ENCODE measurements at regions not wholly inside any gene's neighbourhood (a gene's known extent, or its start where the extent isn't known, plus 50 kb on each side); places are given as distances from the start of the nearest gene placed in this dataset.

DNA sequence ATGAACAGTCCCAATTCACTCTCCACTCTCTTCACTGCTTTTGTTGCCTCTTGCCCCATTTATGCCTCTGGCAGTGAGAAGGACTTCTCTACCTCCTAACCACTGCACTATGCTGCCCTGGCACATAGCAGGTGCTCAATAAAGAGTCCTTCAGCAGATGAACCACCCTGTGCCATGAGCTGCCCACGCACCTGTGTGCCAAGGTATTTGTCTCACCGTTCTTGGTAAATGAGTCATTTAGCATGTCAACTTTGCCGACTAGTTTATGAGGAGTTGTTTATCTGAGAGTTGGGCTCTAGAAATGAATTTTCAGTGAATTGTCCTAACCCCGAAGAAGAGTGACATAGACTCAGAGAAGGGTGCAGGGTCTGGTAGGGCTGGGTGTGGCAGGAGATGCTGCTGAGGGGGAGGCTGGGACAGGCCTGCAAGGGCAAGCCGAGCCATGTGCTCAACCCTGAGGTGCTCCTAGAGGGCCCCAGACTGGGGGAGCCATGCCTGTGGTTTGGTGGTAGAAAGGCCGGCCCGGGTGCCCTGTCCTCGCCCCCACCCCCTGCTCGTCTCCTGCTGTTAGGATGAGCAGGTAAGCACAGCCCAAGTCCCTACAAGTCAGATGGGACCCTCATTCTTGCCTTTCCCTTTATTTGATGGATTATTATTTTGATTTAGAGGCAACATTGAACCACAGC, 654.5 kb downstream of the MATN1 start:
- TF ChIP-seq, protein P1, sequence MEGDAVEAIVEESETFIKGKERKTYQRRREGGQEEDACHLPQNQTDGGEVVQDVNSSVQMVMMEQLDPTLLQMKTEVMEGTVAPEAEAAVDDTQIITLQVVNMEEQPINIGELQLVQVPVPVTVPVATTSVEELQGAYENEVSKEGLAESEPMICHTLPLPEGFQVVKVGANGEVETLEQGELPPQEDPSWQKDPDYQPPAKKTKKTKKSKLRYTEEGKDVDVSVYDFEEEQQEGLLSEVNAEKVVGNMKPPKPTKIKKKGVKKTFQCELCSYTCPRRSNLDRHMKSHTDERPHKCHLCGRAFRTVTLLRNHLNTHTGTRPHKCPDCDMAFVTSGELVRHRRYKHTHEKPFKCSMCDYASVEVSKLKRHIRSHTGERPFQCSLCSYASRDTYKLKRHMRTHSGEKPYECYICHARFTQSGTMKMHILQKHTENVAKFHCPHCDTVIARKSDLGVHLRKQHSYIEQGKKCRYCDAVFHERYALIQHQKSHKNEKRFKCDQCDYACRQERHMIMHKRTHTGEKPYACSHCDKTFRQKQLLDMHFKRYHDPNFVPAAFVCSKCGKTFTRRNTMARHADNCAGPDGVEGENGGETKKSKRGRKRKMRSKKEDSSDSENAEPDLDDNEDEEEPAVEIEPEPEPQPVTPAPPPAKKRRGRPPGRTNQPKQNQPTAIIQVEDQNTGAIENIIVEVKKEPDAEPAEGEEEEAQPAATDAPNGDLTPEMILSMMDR (IDR thresholded peaks at IDR 0.05), result no peak
- no peak for TF ChIP-seq EZH2 (IDR thresholded peaks at IDR 0.05)

All from neural progenitor cell (in vitro differentiated cells).